ENCODE measurements at regions not wholly inside any gene's neighbourhood (a gene's known extent, or its start where the extent isn't known, plus 50 kb on each side); places are given as distances from the start of the nearest gene placed in this dataset.

DNA sequence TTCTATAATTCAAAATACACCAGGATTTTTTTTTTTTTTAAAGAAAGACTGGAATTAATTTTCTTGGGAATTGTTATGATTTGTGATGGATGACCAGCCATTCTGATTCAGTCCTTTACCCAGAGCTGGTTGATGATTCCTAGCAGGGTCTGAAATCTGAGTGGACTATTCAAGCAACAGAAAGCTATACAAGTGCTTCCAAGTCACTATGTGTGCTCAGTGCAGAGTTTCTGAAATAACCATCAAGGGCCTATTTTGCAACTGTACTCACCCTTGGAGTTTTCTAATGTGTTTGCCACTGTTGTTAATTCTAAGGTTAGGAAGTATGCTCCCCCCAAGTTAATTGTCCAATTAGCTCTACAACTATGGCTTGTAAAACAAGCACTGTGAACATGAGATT lies 137.7 kb upstream of the RAPGEF2 start:
- Histone ChIP-seq H3K27ac (ENCODE audit: insufficient read depth, low read depth, low read length) (no peak overlapping the region), H3K4me2 (ENCODE audit: insufficient read depth, low read length) (no peak overlapping the region), H4K20me1 (replicated peaks; ENCODE audit: control insufficient read depth, extremely low read depth, insufficient read depth, low read length) (no peaks in the 10 kb centered on the region), H3K9me3 (replicated peaks; ENCODE audit: control insufficient read depth, insufficient read depth, low read length) (no peaks in the 10 kb centered on the region), H3K36me3 (ENCODE audit: control insufficient read depth in 2 of 2, extremely low read depth in 1 of 2, insufficient read depth in 2 of 2, low read length in 2 of 2) (no peaks in the 10 kb centered on the region), H3K27me3 (ENCODE audit: control insufficient read depth in 2 of 2, insufficient read depth in 2 of 2, low read length in 2 of 2) (no peaks in the 10 kb centered on the region), H3K4me3 (replicated peaks in 1 of 3; ENCODE audit: insufficient read depth in 1 of 3, low read depth in 1 of 3, low read length in 3 of 3) (no peak overlapping the region), H2AFZ (ENCODE audit: low read depth, low read length) (no peak overlapping the region), H3K9me1 (replicated peaks; ENCODE audit: control insufficient read depth, extremely low read depth, insufficient read depth, low read length) (no peaks in the 10 kb centered on the region), H3K9ac (replicated peaks; ENCODE audit: extremely low read depth, insufficient read depth, low read length) (no peak overlapping the region), H3K4me1 (ENCODE audit: control insufficient read depth, extremely low read depth, insufficient read depth, low read length) (no peaks in the 10 kb centered on the region), H3K79me2 (ENCODE audit: control insufficient read depth, insufficient read depth, low read length) (no peaks in the 10 kb centered on the region)
- CTCF ChIA-PET: interaction anchor here (1.4 kb wide), 1 partner anchor 31 kb away, joined by 3 read pairs; no protein-coding TSS in a partner anchor
- FAIRE-seq (no peak), DNase-seq (ENCODE audit: low read depth, low spot score) (no peak)
- POLR2A ChIA-PET: no interaction called here
- no peak for TF ChIP-seq MAX (IDR thresholded peaks at IDR 0.05; ENCODE audit: insufficient read depth, insufficient read length)
- TF ChIP-seq JUN (IDR thresholded peaks at IDR 0.05; ENCODE audit: borderline replicate concordance, insufficient read depth, insufficient read length, low read depth): no peak
- no peak for TF ChIP-seq EZH2 (IDR thresholded peaks at IDR 0.05; ENCODE audit: borderline replicate concordance, low read depth, low read length, severe bottlenecking)
- TF ChIP-seq MYC (IDR thresholded peaks at IDR 0.05; ENCODE audit: low read depth, low read length): no peak
- TF ChIP-seq POLR2AphosphoS5 (IDR thresholded peaks at IDR 0.05; ENCODE audit: insufficient read depth, low read depth, low read length): no peak
- no peak for TF ChIP-seq GATA2 (IDR thresholded peaks at IDR 0.05; ENCODE audit: insufficient read depth, insufficient read length, low read depth, low read length)
- no peak for TF ChIP-seq POLR2A (IDR thresholded peaks at IDR 0.05; ENCODE audit: low read depth, low read length)
- no peak for TF ChIP-seq FOS (IDR thresholded peaks at IDR 0.05; ENCODE audit: borderline replicate concordance, insufficient read depth, low read length)
- no peak for TF ChIP-seq CTCF (IDR thresholded peaks at IDR 0.05; ENCODE audit: extremely low read depth in 1 of 2, insufficient read depth in 1 of 2, low read depth in 1 of 2, low read length in 2 of 2)
- BruUV-seq (replicated peaks): no TSS peak
- dilution Hi-C loops (cut with MboI; ENCODE audit: extremely low pct_ligation_motif_present, low sequenced_read_pairs): no loop called here
- intact Hi-C loops (cut with micrococcal nuclease): no loop called here
